Heart left ventricle (tissue), 13 donors: ENCODE measurements at regions not wholly inside any gene's neighbourhood (a gene's known extent, or its start where the extent isn't known, plus 50 kb on each side); places are given as distances from the start of the nearest gene placed in this dataset.

Experiments
- CTCF ChIP-seq, 12 donors: fragments of 200-600 bp; sonication (generic) in 4 of 12; IDR thresholded peaks; one replicate each; pipeline versions ENCODE4 v1.5.0 to v1.8.0; 2018 to 2022; ENCODE audit warnings: antibody characterized with exemption in 12 of 12, mild to moderate bottlenecking in 5 of 12
- POLR2A ChIP-seq, 2 donors: fragments of 450-650 bp; IDR thresholded peaks; one replicate each; pipeline ENCODE4 v1.6.1; 2017; ENCODE audit warnings: antibody characterized with exemption in 2 of 2, mild to moderate bottlenecking in 2 of 2, moderate library complexity in 2 of 2
- donor health status: ischemic (EF 13 %, LVEDD 7.1; RV severe dilation, severe dysfunction).
- donor health status: DM: no; HTN: yes; CAD: no.
- donor health status: DM: no; HTN: no; CAD: no.
- donor health status: ischemic (EF 25% LVEDD 6.9; RV normal size, moderate dysfunction).
- donor health status: ischemic (EF 25% LVEDD 5.7; RV mildly dilated, moderate dysfunction).
- donor health status: ischemic (EF 35%, LVEDD 5.7; RV mildly dilated, moderate dysfunction).
- donor health status: nonischemic (EF 11% LVEDD 7.7; RV severe dilation, severe dysfunction).
- donor health status: DM: yes; HTN: yes; CAD: no.
- donor health status: PGD.
- donor health status: ischemic (EF 29% LVEDD 5.4; RV normal size, mild dysfunction).
- donor health status: nonischemic (EF 23%, LVEDD 6.1; RV moderate dilation, normal function).

GRCh38 chr16:24446189-24446588 is 93.2 kb upstream of the RBBP6 start:
- TF ChIP-seq CTCF (IDR thresholded peaks at IDR 0.05) (no peak), POLR2A (IDR thresholded peaks at IDR 0.05) (no peak)
